Upper lobe of left lung (tissue), 6 donors: ENCODE measurements at regions not wholly inside any gene's neighbourhood (a gene's known extent, or its start where the extent isn't known, plus 50 kb on each side); places are given as distances from the start of the nearest gene placed in this dataset.

Experiments used
- ATAC-seq, 2 donors: fragments of 200-7000 bp; cut with Tn5 transposase; one replicate each; pipeline ENCODE4 v1.9.1; 2022; ENCODE audit warnings: mild to moderate bottlenecking in 2 of 2, moderate library complexity in 2 of 2; ENCODE audit not compliant: low FRiP score in 2 of 2
- DNase-seq, 2 donors: peaks; one replicate each; pipeline ENCODE4 v3.0.0-alpha.2; 2019 to 2020
- H3K27ac ChIP-seq, 4 donors: fragments of 200-600 bp; sonication (generic); one replicate each; pipeline ENCODE4 v1.5.1; 2016 to 2019
- H3K27me3 ChIP-seq, 4 donors: fragments of 200-600 bp; sonication (generic); one replicate each; pipeline ENCODE4 v1.5.1; 2017 to 2019
- H3K36me3 ChIP-seq, 4 donors: fragments of 200-600 bp; sonication (generic); one replicate each; pipeline ENCODE4 v1.5.1; 2016 to 2019
- H3K4me1 ChIP-seq, 4 donors: fragments of 200-600 bp; sonication (generic); one replicate each; pipeline ENCODE4 v1.5.1; 2018 to 2019
- H3K4me3 ChIP-seq, 4 donors: fragments of 200-600 bp; sonication (generic); one replicate each; pipeline ENCODE4 v1.5.1; 2017 to 2019; ENCODE audit warnings: mild to moderate bottlenecking in 2 of 4, moderate library complexity in 1 of 4
- H3K9me3 ChIP-seq, 4 donors: fragments of 200-600 bp; sonication (generic); one replicate each; pipeline ENCODE4 v1.5.1; 2018 to 2019
- EP300 ChIP-seq, 4 donors: sonication (generic); formaldehyde crosslinking; IDR thresholded peaks; one replicate each; pipeline ENCODE4 v1.5.1; 2017; ENCODE audit warnings: antibody characterized with exemption in 4 of 4, control low read depth in 2 of 4
- POLR2A ChIP-seq, 4 donors: fragments of 450-650 bp; IDR thresholded peaks; one replicate each; pipeline ENCODE4 v1.5.1; 2016 to 2017; ENCODE audit warnings: antibody characterized with exemption in 4 of 4, mild to moderate bottlenecking in 2 of 4
- POLR2AphosphoS5 ChIP-seq, 2 donors: sonication (generic); formaldehyde crosslinking; IDR thresholded peaks; one replicate each; pipeline ENCODE4 v1.5.1; 2017; ENCODE audit warnings: antibody characterized with exemption in 2 of 2
- WGBS, 2 donors: methylation state at CpG; one replicate each; pipeline ENCODE4 v1.1.5; 2017 to 2018; 5-methylcytosine and 5-hydroxymethylcytosine counted together
- TF ChIP-seq, protein P1 (sequence below), 6 experiments: fragments of 450-650 bp in 4 of 6; fragments of 200-600 bp in 2 of 6; sonication (generic) in 2 of 6; IDR thresholded peaks; one replicate each; pipeline ENCODE4 v1.5.1; 2016 to 2019; ENCODE audit warnings: antibody characterized with exemption in 6 of 6
- donor health status: DM: no; HTN: no; CAD: no; lungs with moderate emphysema.
- donor health status: DM: no; HTN: yes; CAD: no; lungs with severe emphysema.

DNA sequence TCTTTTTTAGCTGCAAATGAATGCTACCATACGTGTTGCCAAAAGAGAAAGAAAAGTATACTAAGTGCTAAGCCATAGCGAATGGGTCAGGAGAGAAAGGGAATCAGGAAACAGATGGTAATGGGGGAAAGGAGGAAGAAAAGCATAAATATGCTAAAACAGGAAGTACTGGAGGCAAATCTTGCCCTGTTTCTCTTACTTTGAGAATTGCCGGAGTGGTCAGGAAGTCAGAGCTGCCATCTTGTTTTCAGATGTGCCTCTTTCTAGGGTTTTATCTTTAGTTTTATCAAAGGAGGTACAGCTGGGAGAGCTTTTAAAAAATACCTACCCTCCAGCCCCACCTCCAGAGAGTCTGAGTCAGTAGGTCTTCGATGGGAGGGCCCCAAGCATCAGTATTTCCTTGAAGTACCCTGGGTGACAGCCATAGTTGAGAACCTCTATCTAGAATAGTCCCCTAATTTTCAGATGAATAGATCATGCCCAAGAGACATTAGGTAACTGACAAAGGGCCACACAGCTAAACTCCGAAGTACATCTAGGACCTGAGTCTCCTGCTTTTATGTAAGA, 193.3 kb downstream of the CLIC5 start:
- WGBS, 2 donors: 55 to 59% methylated on average over 5 of the region's 5 CpGs
- DNase-seq: no peak
- ATAC-seq: no peak
- Histone ChIP-seq H3K27me3 (no peaks in the 10 kb centered on the region), H3K9me3 (no peaks in the 10 kb centered on the region), H3K4me3 (no peak overlapping the region), H3K27ac (no peak overlapping the region), H3K4me1 (no peaks in the 10 kb centered on the region), H3K36me3 (no peaks in the 10 kb centered on the region)
- TF ChIP-seq, protein P1, sequence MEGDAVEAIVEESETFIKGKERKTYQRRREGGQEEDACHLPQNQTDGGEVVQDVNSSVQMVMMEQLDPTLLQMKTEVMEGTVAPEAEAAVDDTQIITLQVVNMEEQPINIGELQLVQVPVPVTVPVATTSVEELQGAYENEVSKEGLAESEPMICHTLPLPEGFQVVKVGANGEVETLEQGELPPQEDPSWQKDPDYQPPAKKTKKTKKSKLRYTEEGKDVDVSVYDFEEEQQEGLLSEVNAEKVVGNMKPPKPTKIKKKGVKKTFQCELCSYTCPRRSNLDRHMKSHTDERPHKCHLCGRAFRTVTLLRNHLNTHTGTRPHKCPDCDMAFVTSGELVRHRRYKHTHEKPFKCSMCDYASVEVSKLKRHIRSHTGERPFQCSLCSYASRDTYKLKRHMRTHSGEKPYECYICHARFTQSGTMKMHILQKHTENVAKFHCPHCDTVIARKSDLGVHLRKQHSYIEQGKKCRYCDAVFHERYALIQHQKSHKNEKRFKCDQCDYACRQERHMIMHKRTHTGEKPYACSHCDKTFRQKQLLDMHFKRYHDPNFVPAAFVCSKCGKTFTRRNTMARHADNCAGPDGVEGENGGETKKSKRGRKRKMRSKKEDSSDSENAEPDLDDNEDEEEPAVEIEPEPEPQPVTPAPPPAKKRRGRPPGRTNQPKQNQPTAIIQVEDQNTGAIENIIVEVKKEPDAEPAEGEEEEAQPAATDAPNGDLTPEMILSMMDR (IDR thresholded peaks at IDR 0.05): no peak
- TF ChIP-seq EP300 (IDR thresholded peaks at IDR 0.05): no peak
- TF ChIP-seq POLR2A (IDR thresholded peaks at IDR 0.05): no peak
- TF ChIP-seq POLR2AphosphoS5 (IDR thresholded peaks at IDR 0.05): no peak

DNA sequence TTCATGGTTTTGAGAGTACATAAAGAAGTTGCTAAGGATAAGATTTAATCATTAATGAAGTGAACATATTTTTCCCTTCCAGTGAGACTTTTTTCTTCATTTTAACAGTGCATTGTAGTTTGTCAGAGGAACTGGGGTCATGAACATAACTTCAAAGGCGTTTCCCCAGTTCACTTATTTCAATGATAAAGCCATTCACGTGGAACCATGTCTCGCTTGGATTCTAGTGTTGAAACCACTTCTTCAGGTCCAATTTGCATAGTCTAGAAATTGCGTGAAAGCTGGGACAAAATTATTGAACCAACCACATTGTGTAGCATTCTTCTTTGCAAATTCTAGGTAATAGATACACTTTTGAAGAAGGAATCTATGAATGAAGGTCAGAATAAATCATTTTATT, 197.0 kb downstream of the CLIC5 start:
- 86 to 87% methylated on average over 4 of the region's 4 CpGs for WGBS, 2 donors
- Histone ChIP-seq H3K27me3 (no peaks in the 10 kb centered on the region), H3K9me3 (no peaks in the 10 kb centered on the region), H3K4me1 (no peaks in the 10 kb centered on the region), H3K27ac (no peak overlapping the region), H3K36me3 (no peaks in the 10 kb centered on the region), H3K4me3 (no peak overlapping the region)
- ATAC-seq (no peak), DNase-seq (no peak)
- TF ChIP-seq, protein P1 (IDR thresholded peaks at IDR 0.05): no peak
- TF ChIP-seq POLR2AphosphoS5 (IDR thresholded peaks at IDR 0.05) (no peak), POLR2A (IDR thresholded peaks at IDR 0.05) (no peak), EP300 (IDR thresholded peaks at IDR 0.05) (no peak)

GRCh38 chr6:45816674-45817297, 198.9 kb downstream of the CLIC5 start:
- no peak for ATAC-seq
- 76 to 84% methylated on average over 11 of the region's 11 CpGs for WGBS, 2 donors
- DNase-seq: no peak
- Histone ChIP-seq H3K4me1 (no peaks in the 10 kb centered on the region), H3K36me3 (no peaks in the 10 kb centered on the region), H3K4me3 (no peak overlapping the region), H3K27me3 (no peaks in the 10 kb centered on the region), H3K27ac (no peak overlapping the region), H3K9me3 (no peaks in the 10 kb centered on the region)
- TF ChIP-seq EP300 (IDR thresholded peaks at IDR 0.05): no peak
- TF ChIP-seq POLR2A (IDR thresholded peaks at IDR 0.05): no peak
- no peak for TF ChIP-seq POLR2AphosphoS5 (IDR thresholded peaks at IDR 0.05)
- TF ChIP-seq, protein P1 (IDR thresholded peaks at IDR 0.05): no peak

DNA sequence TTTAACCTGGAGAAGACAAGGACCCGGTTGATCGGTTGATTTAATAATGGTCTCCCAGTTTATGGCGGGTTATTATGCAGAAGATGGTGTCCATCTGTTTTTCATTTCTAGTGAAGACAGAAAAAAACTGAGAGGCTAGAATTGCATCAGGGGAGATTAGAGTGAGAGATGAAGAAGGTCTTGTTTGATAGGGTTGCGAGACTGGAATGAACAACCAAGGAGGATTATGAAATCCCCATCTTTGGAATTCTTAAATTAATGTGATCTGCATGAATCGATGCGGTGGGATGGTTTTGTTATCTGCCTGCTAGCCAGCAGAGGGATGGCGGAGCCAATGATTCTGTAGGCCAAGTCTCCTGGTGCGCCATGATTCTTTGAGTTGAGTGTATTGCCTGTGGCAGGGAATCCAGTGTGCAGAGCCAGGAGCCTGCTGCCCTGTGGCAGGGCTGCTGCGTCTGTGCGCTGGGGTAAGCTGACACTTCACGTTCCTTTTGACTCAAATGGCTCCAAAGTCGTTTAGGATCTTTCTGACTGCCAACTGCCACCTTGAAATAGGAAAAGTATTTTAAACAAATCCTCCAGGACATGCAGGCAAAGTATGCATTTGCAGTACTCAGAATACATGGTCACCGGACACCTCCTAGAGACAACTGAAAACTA, 200.1 kb downstream of the CLIC5 start:
- no peaks in the 10 kb centered on the region for H3K36me3 ChIP-seq
- TF ChIP-seq, protein P1 (IDR thresholded peaks at IDR 0.05): no peak
- TF ChIP-seq EP300 (IDR thresholded peaks at IDR 0.05) (no peak), POLR2AphosphoS5 (IDR thresholded peaks at IDR 0.05) (no peak), POLR2A (IDR thresholded peaks at IDR 0.05) (no peak)
- H3K9me3 ChIP-seq: no peaks in the 10 kb centered on the region
- DNase-seq (peak in 1 of 2 donors; percentile 41), ATAC-seq (no peak)
- H3K4me3 ChIP-seq: no peak overlapping the region
- no peaks in the 10 kb centered on the region for H3K27me3 ChIP-seq
- no peaks in the 10 kb centered on the region for H3K4me1 ChIP-seq
- no peak overlapping the region for H3K27ac ChIP-seq
- 84 to 88% methylated on average over 10 to 13 of the region's 13 CpGs for WGBS, 2 donors
